Endothelial cell of umbilical vein (primary cell): ENCODE measurements at regions not wholly inside any gene's neighbourhood (a gene's known extent, or its start where the extent isn't known, plus 50 kb on each side); places are given as distances from the start of the nearest gene placed in this dataset.

ENCODE experiments used
- BruUV-seq: library from RNA; stranded (reverse); fragments of 400-500 nt; replicated peaks from 2 replicates; lab custom pipeline; 2021; lab: Mats Ljungman, UMichigan
- CTCF ChIA-PET: fragments of 300-600, 350-600 bp; sonication (Branson Sonifier 250); formaldehyde crosslinking; loops from one replicate; lab custom pipeline; 2021; ENCODE audit warnings: antibody characterized with exemption, inconsistent platforms; lab: Charles Lee
- POLR2A ChIA-PET: fragments of 300-600, 350-600 bp; sonication (Branson Sonifier 250); formaldehyde crosslinking; loops from one replicate; lab custom pipeline; 2021; ENCODE audit warnings: antibody characterized with exemption, inconsistent platforms; lab: Charles Lee
- DNase-seq: peaks from one replicate; pipeline ENCODE4 v3.0.0-alpha.2; 2011; ENCODE audit warnings: low read depth, low spot score
- FAIRE-seq: peaks from 2 replicates; lab custom pipeline; 2011; peaks lifted over from hg19 to GRCh38; lab: Jason Lieb, UNC
- H2AFZ ChIP-seq: 2 replicates; pipeline ENCODE4 v1.6.0; 2012; ENCODE audit warnings: low read depth, low read length, control low read depth, inconsistent platforms
- H3K27ac ChIP-seq: 2 replicates; pipeline ENCODE4 v1.5.1; 2011; ENCODE audit warnings: low read depth, mild to moderate bottlenecking, control low read depth, low read length, moderate library complexity; ENCODE audit not compliant: insufficient read depth
- H3K27me3 ChIP-seq, 2 experiments: 2 replicates each; pipeline versions ENCODE4 v1.6.0 to v1.6.1; 2011; ENCODE audit warnings: low read length in 2 of 2, mixed read lengths in 1 of 2; ENCODE audit not compliant: control insufficient read depth in 2 of 2, insufficient read depth in 2 of 2
- H3K36me3 ChIP-seq, 2 experiments: 2 replicates in 1 of 2; 3 replicates in 1 of 2; pipeline ENCODE4 v1.5.1; 2011; ENCODE audit warnings: low read length in 2 of 2, mild to moderate bottlenecking in 1 of 2, moderate library complexity in 1 of 2; ENCODE audit not compliant: control insufficient read depth in 2 of 2, insufficient read depth in 2 of 2; ENCODE audit errors: extremely low read depth in 1 of 2
- H3K4me1 ChIP-seq: 3 replicates; pipeline ENCODE4 v1.5.1; 2011; ENCODE audit warnings: mild to moderate bottlenecking, low read length; ENCODE audit not compliant: control insufficient read depth, insufficient read depth; ENCODE audit errors: extremely low read depth
- H3K4me2 ChIP-seq: 2 replicates; pipeline ENCODE4 v1.6.1; 2011; ENCODE audit warnings: low read length, control low read depth, mixed read lengths; ENCODE audit not compliant: insufficient read depth
- H3K4me3 ChIP-seq, 3 experiments: fragments of 200-600 bp in 1 of 3; sonication (generic), shearing (Covaris generic) in 1 of 3; replicated peaks in 1 of 3; 2 replicates each; pipeline ENCODE4 v1.5.1; 2011 to 2016; ENCODE audit warnings: control low read depth in 3 of 3, low read length in 3 of 3, mild to moderate bottlenecking in 2 of 3, inconsistent platforms in 1 of 3, low read depth in 1 of 3, moderate library complexity in 1 of 3; ENCODE audit not compliant: insufficient read depth in 1 of 3
- H3K79me2 ChIP-seq: 2 replicates; pipeline ENCODE4 v1.6.0; 2012; ENCODE audit warnings: low read length, inconsistent platforms; ENCODE audit not compliant: control insufficient read depth, insufficient read depth
- H3K9ac ChIP-seq: replicated peaks from 2 replicates; pipeline ENCODE3; 2011; ENCODE audit warnings: low read length, control low read depth; ENCODE audit not compliant: insufficient read depth; ENCODE audit errors: extremely low read depth
- H3K9me1 ChIP-seq: replicated peaks from 3 replicates; pipeline ENCODE4 v1.6.0; 2011; ENCODE audit warnings: mild to moderate bottlenecking, low read length; ENCODE audit not compliant: control insufficient read depth, insufficient read depth; ENCODE audit errors: extremely low read depth
- H3K9me3 ChIP-seq: replicated peaks from 2 replicates; pipeline ENCODE4 v1.5.1; 2012; ENCODE audit warnings: low read length, inconsistent platforms; ENCODE audit not compliant: control insufficient read depth, insufficient read depth
- H4K20me1 ChIP-seq: replicated peaks from 2 replicates; pipeline ENCODE3; 2011; ENCODE audit warnings: mild to moderate bottlenecking, low read length; ENCODE audit not compliant: control insufficient read depth, insufficient read depth; ENCODE audit errors: extremely low read depth
- CTCF ChIP-seq, 2 donors: IDR thresholded peaks; 1 replicate in 1 of 2; 2 replicates in 1 of 2; pipeline ENCODE4 v1.5.1; 2011; ENCODE audit warnings: low read length in 2 of 2, mild to moderate bottlenecking in 2 of 2, moderate library complexity in 2 of 2, control low read depth in 1 of 2, inconsistent platforms in 1 of 2, low read depth in 1 of 2; ENCODE audit not compliant: insufficient read depth in 1 of 2; ENCODE audit errors: extremely low read depth in 1 of 2
- EZH2 ChIP-seq: IDR thresholded peaks from 2 replicates; pipeline ENCODE4 v1.6.1; 2012; ENCODE audit warnings: borderline replicate concordance, low read depth, mild to moderate bottlenecking, moderate library complexity, low read length, inconsistent platforms; ENCODE audit not compliant: severe bottlenecking
- FOS ChIP-seq: IDR thresholded peaks from 2 replicates; pipeline ENCODE4 v1.6.1; 2011; ENCODE audit warnings: mild to moderate bottlenecking, low read length, moderate library complexity, borderline replicate concordance; ENCODE audit not compliant: insufficient read depth
- GATA2 ChIP-seq: IDR thresholded peaks from 2 replicates; pipeline ENCODE4 v1.7.0; 2011; ENCODE audit warnings: low read depth, mild to moderate bottlenecking, moderate library complexity, mixed read lengths, low read length; ENCODE audit not compliant: insufficient read length, insufficient read depth
- JUN ChIP-seq: IDR thresholded peaks from 2 replicates; pipeline ENCODE4 v1.6.1; 2011; ENCODE audit warnings: borderline replicate concordance, low read depth; ENCODE audit not compliant: insufficient read length, insufficient read depth
- MAX ChIP-seq: IDR thresholded peaks from 2 replicates; pipeline ENCODE4 v1.6.1; 2011; ENCODE audit not compliant: insufficient read depth, insufficient read length
- MYC ChIP-seq: IDR thresholded peaks from one replicate; pipeline ENCODE4 v1.6.1; 2011; ENCODE audit warnings: mild to moderate bottlenecking, low read depth, low read length
- POLR2A ChIP-seq: IDR thresholded peaks from 2 replicates; pipeline ENCODE4 v1.6.1; 2012; ENCODE audit warnings: low read depth, mild to moderate bottlenecking, control low read depth, low read length
- POLR2AphosphoS5 ChIP-seq: IDR thresholded peaks from 2 replicates; pipeline ENCODE4 v1.6.1; 2012; ENCODE audit warnings: low read depth, mild to moderate bottlenecking, control low read depth, low read length, moderate library complexity; ENCODE audit not compliant: insufficient read depth
- dilution Hi-C: fragments of 300-500 bp; cut with MboI; formaldehyde crosslinking; loops from one replicate; pipeline ENCODE4 v1.15.0; 2019; ENCODE audit warnings: low sequenced_read_pairs; ENCODE audit not compliant: extremely low pct_ligation_motif_present
- intact Hi-C: fragments of 100-400 bp; cut with micrococcal nuclease; formaldehyde crosslinking; loops from one replicate; pipeline ENCODE4 v1.10.0; 2022

GRCh38 chr18:2030647-2031046 lies 540.7 kb downstream of the METTL4 start:
- Histone ChIP-seq H4K20me1 (no peaks in the 10 kb centered on the region), H3K4me2 (no peak overlapping the region), H2AFZ (no peak overlapping the region), H3K27ac (no peak overlapping the region), H3K9me1 (no peaks in the 10 kb centered on the region), H3K9me3 (no peaks in the 10 kb centered on the region), H3K9ac (no peak overlapping the region), H3K79me2 (no peaks in the 10 kb centered on the region), H3K4me3 (no peak overlapping the region), H3K36me3 (no peaks in the 10 kb centered on the region), H3K27me3 (no peaks in the 10 kb centered on the region), H3K4me1 (no peaks in the 10 kb centered on the region)
- TF ChIP-seq CTCF (IDR thresholded peaks at IDR 0.05; ENCODE audit: extremely low read depth in 1 of 2, insufficient read depth in 1 of 2, low read depth in 1 of 2, low read length in 2 of 2) (no peak), POLR2AphosphoS5 (no peak), MAX (no peak), MYC (no peak), POLR2A (no peak), JUN (no peak), FOS (no peak), GATA2 (no peak), EZH2 (no peak)
- DNase-seq = no peak
- no peak for FAIRE-seq
- intact Hi-C loops (no loop called here), dilution Hi-C loops (no loop called here)
- ChIA-PET CTCF (no interaction called here), POLR2A (no interaction called here)
- no TSS peak for BruUV-seq
